Body of pancreas (tissue), 4 donors: ENCODE measurements at regions not wholly inside any gene's neighbourhood (a gene's known extent, or its start where the extent isn't known, plus 50 kb on each side); places are given as distances from the start of the nearest gene placed in this dataset.

Experiments used
- CTCF ChIP-seq, 7 experiments: fragments of 450-650 bp in 4 of 7; fragments of 200-600 bp in 3 of 7; sonication (generic) in 3 of 7; IDR thresholded peaks; one replicate each; pipeline ENCODE4 v1.5.1; 2016 to 2019; ENCODE audit warnings: antibody characterized with exemption in 7 of 7
- POLR2A ChIP-seq, 3 donors: fragments of 450-650 bp; IDR thresholded peaks; one replicate each; pipeline ENCODE4 v1.6.1; 2016; ENCODE audit warnings: antibody characterized with exemption in 3 of 3, mild to moderate bottlenecking in 2 of 3

GRCh38 chr3:74370342-74370741 is 244.1 kb downstream of the CNTN3 start:
- TF ChIP-seq CTCF (IDR thresholded peaks at IDR 0.05) (no peak), POLR2A (IDR thresholded peaks at IDR 0.05) (no peak)
